Naive thymus-derived CD8-positive, alpha-beta T cell (primary cell): ENCODE measurements at regions not wholly inside any gene's neighbourhood (a gene's known extent, or its start where the extent isn't known, plus 50 kb on each side); places are given as distances from the start of the nearest gene placed in this dataset.

ENCODE experiments used
- ATAC-seq, 2 donors: fragments of 150-1000 bp; cut with Tn5 transposase in 1 of 2; sonication (Bioruptor Pico), chemical (Tn5 transposase) in 1 of 2; 1 replicate in 1 of 2; 2 replicates in 1 of 2; pipeline ENCODE4 v1.10.0; 2021; ENCODE audit warnings: mild to moderate bottlenecking in 2 of 2, moderate library complexity in 2 of 2
- POLR2A ChIA-PET: fragments of 350-600 bp; sonication (Branson Sonifier 250); formaldehyde crosslinking; loops from one replicate; lab custom pipeline; 2021; ENCODE audit warnings: antibody characterized with exemption; lab: Charles Lee
- DNase-seq, 10 donors: peaks; one replicate each; pipeline versions ENCODE4 v3.0.0 to v3.0.0-alpha.2; 2020 to 2022
- H3K27ac Mint-ChIP-seq, 10 donors: one replicate each; pipeline ENCODE4 v1.8.0; 2020 to 2022; ENCODE audit warnings: mild to moderate bottlenecking in 10 of 10, mixed read lengths in 10 of 10, moderate library complexity in 4 of 10, inconsistent platforms in 1 of 10
- H3K27me3 Mint-ChIP-seq, 5 donors: one replicate each; pipeline ENCODE4 v1.8.0; 2021 to 2022; ENCODE audit warnings: mixed read lengths in 5 of 5
- H3K36me3 Mint-ChIP-seq, 3 donors: one replicate each; pipeline ENCODE4 v1.8.0; 2020 to 2022; ENCODE audit warnings: mixed read lengths in 3 of 3, mild to moderate bottlenecking in 2 of 3, inconsistent platforms in 1 of 3
- H3K4me1 Mint-ChIP-seq, 4 donors: one replicate each; pipeline ENCODE4 v1.8.0; 2021 to 2022; ENCODE audit warnings: mixed read lengths in 4 of 4
- H3K4me3 Mint-ChIP-seq, 10 donors: one replicate each; pipeline ENCODE4 v1.8.0; 2020 to 2022; ENCODE audit warnings: mild to moderate bottlenecking in 10 of 10, mixed read lengths in 10 of 10, moderate library complexity in 6 of 10, inconsistent platforms in 1 of 10
- H3K9me3 Mint-ChIP-seq, 9 donors: one replicate each; pipeline ENCODE4 v1.8.0; 2020 to 2022; ENCODE audit warnings: mixed read lengths in 9 of 9, mild to moderate bottlenecking in 3 of 9, inconsistent platforms in 1 of 9, moderate library complexity in 1 of 9

DNA sequence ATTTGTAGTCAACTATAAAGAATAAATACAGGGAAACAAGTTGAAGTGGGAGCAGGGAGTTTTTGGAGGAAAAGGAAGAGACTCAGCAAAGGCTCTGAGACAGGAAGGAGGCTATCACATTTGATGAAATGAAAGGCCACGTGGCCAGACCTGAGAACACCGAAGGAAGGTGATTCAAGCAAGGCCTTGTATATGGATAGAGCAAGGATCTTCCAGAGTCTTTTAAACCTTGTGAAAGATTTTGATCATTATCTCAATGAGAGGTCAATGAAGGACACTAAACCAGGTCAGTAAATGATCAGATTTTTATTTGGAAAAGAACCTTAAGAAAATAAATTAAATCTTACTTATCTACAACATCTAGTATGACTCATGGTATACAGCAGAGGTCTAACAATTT, 523.5 kb downstream of the SLC16A7 start:
- no peak overlapping the region for H3K27ac Mint-ChIP-seq
- POLR2A ChIA-PET: no interaction called here
- H3K9me3 Mint-ChIP-seq: peaks cover 0 to 23% (median 2%) of the 10 kb centered on the region in 9 donors
- H3K4me1 Mint-ChIP-seq: no peaks in the 10 kb centered on the region
- no peaks in the 10 kb centered on the region for H3K36me3 Mint-ChIP-seq
- no peak overlapping the region for H3K4me3 Mint-ChIP-seq
- H3K27me3 Mint-ChIP-seq: no peaks in the 10 kb centered on the region
- ATAC-seq (no peak), DNase-seq (no peak)

DNA sequence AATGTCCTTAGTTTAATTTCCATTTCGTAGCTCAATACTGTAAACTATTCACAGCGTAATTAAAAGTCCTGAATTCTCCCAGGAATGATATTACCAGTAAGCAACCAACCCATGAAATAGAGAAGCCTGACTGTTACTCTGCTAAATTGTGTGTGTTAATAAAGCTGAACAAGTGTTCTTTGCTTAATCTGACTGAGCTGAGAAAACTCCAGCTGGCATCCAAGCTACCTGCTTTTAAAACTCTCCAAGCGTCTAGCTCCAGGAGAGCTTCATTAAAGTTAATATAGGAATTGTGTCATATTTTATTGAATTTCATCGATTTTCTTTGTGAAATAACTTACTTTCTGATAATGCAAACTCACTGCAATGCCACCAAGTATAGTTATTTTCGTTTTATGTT, 524.4 kb downstream of the SLC16A7 start:
- H3K9me3 Mint-ChIP-seq: peaks cover 0 to 25% (median 3%) of the 10 kb centered on the region in 9 donors
- H3K27me3 Mint-ChIP-seq: no peaks in the 10 kb centered on the region
- no peak for DNase-seq
- H3K4me1 Mint-ChIP-seq: no peaks in the 10 kb centered on the region
- no peaks in the 10 kb centered on the region for H3K36me3 Mint-ChIP-seq
- H3K27ac Mint-ChIP-seq: no peak overlapping the region
- ATAC-seq: no peak
- POLR2A ChIA-PET: no interaction called here
- H3K4me3 Mint-ChIP-seq: no peak overlapping the region

- no peak overlapping the region for H3K27ac Mint-ChIP-seq
- ATAC-seq (no peak), DNase-seq (no peak)
- H3K27me3 Mint-ChIP-seq: no peaks in the 10 kb centered on the region
- H3K4me3 Mint-ChIP-seq: no peak overlapping the region
- POLR2A ChIA-PET: no interaction called here
- H3K36me3 Mint-ChIP-seq: no peaks in the 10 kb centered on the region
- H3K4me1 Mint-ChIP-seq: no peaks in the 10 kb centered on the region
- H3K9me3 Mint-ChIP-seq: peaks cover 3 to 18% (median 11%) of the 10 kb centered on the region in 9 donors
These were observed 527.7 kb downstream of the SLC16A7 start for GRCh38 chr12:60123557-60123956.

DNA sequence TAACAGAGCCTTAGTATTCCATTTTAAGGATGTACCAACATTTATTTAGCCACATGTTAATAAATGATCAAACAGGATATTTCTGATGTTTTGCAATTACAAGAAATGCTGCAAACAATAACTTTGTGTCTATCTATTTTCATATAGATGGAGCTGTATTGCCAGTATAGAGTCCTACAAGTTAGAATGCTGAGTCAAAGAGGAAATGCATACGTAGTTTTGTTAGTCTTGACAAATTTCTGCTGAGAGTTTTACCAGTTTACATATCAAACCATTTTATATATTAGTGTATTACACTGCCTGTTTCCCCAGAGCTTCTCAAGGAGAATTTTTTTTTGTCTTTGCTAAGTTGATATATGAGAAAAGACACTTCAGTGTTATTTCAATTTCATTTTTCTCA, 541.7 kb downstream of the SLC16A7 start:
- Mint-ChIP-seq H3K27ac (no peak overlapping the region), H3K4me3 (no peak overlapping the region), H3K27me3 (no peaks in the 10 kb centered on the region), H3K36me3 (no peaks in the 10 kb centered on the region), H3K4me1 (no peaks in the 10 kb centered on the region), H3K9me3 (peaks cover 0 to 3% (median 0%) of the 10 kb centered on the region in 9 donors)
- POLR2A ChIA-PET: no interaction called here
- ATAC-seq (no peak), DNase-seq (no peak)

DNA sequence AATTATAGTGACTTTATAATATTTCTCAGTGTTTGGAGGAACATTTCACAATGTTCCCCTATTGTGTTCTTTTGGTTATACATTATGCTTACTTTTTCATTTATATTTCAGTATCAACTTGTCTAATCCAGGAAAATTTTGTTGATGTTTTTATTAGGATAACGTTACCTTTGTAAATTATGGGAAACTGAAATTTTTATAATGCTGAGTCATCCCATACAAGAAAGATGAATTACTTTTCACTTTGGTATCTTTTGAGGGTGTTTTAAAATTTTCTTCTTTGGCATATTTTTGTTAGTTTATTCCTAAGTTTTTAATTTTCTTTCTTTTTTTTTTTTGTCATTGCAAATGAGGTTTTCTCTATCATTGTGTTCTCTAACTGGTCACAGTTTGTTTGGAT, 542.7 kb downstream of the SLC16A7 start:
- Mint-ChIP-seq H3K9me3 (peaks cover 0 to 3% (median 0%) of the 10 kb centered on the region in 9 donors), H3K36me3 (no peaks in the 10 kb centered on the region), H3K4me3 (no peak overlapping the region), H3K27ac (no peak overlapping the region), H3K27me3 (no peaks in the 10 kb centered on the region), H3K4me1 (no peaks in the 10 kb centered on the region)
- POLR2A ChIA-PET: no interaction called here
- DNase-seq (no peak), ATAC-seq (no peak)

GRCh38 chr12:60144395-60144794, 548.6 kb downstream of the SLC16A7 start:
- DNase-seq (no peak), ATAC-seq (no peak)
- POLR2A ChIA-PET: no interaction called here
- Mint-ChIP-seq H3K27me3 (no peaks in the 10 kb centered on the region), H3K9me3 (peaks cover 0 to 6% (median 0%) of the 10 kb centered on the region in 9 donors), H3K27ac (no peak overlapping the region), H3K4me1 (no peaks in the 10 kb centered on the region), H3K36me3 (no peaks in the 10 kb centered on the region), H3K4me3 (no peak overlapping the region)

DNA sequence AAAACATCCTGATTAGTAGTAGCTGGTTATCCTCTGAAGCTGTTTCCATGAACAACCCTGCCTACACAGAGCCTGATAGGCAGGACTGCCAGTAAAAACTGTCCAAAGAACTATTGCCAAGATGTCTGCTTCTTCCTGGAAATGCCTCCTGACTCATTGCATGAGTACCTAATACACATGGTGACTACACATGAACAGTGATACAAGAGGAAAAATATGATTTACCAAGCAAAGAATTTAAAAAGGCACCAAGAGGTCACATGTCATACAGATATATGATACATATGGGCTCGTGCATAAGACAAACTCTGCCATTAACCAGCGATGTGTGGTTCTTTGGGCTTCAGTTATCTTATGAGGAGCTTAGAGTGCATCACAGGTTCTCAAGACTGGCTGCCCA, 552.3 kb downstream of the SLC16A7 start:
- DNase-seq: no peak
- Mint-ChIP-seq H3K27me3 (no peaks in the 10 kb centered on the region), H3K9me3 (peaks cover 0 to 4% (median 0%) of the 10 kb centered on the region in 9 donors), H3K27ac (no peak overlapping the region), H3K4me1 (no peaks in the 10 kb centered on the region), H3K4me3 (no peak overlapping the region), H3K36me3 (no peaks in the 10 kb centered on the region)
- POLR2A ChIA-PET: no interaction called here
- no peak for ATAC-seq

GRCh38 chr12:60148831-60149230, 553.0 kb downstream of the SLC16A7 start:
- no peak for ATAC-seq
- no peak overlapping the region for H3K27ac Mint-ChIP-seq
- no peaks in the 10 kb centered on the region for H3K4me1 Mint-ChIP-seq
- POLR2A ChIA-PET: no interaction called here
- H3K36me3 Mint-ChIP-seq: no peaks in the 10 kb centered on the region
- H3K27me3 Mint-ChIP-seq: no peaks in the 10 kb centered on the region
- peaks cover 0 to 4% (median 0%) of the 10 kb centered on the region in 9 donors for H3K9me3 Mint-ChIP-seq
- DNase-seq: no peak
- no peak overlapping the region for H3K4me3 Mint-ChIP-seq

DNA sequence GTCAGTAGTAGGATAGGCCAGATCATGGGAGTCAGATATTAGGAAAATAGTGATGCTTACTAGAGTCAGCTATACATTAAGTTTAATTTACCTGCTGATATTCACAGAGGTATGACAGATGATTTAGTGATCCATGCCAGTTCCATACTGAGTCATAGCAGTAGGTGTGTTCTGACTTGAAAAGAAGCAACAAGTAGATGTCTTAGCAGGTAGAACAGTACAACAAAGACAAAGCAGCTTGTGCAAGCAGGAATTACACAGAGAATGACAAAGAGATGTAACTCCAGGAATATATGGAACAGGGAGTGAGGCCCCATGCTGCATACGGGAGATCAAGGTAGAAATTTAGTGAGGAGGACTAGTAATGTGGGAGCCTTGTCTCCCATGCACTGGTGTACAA, 556.9 kb downstream of the SLC16A7 start:
- no peaks in the 10 kb centered on the region for H3K4me1 Mint-ChIP-seq
- H3K9me3 Mint-ChIP-seq: peaks cover 0 to 2% (median 0%) of the 10 kb centered on the region in 9 donors
- H3K36me3 Mint-ChIP-seq: no peaks in the 10 kb centered on the region
- no peak overlapping the region for H3K27ac Mint-ChIP-seq
- no peak for ATAC-seq
- no peaks in the 10 kb centered on the region for H3K27me3 Mint-ChIP-seq
- POLR2A ChIA-PET: no interaction called here
- DNase-seq: no peak
- H3K4me3 Mint-ChIP-seq: no peak overlapping the region

DNA sequence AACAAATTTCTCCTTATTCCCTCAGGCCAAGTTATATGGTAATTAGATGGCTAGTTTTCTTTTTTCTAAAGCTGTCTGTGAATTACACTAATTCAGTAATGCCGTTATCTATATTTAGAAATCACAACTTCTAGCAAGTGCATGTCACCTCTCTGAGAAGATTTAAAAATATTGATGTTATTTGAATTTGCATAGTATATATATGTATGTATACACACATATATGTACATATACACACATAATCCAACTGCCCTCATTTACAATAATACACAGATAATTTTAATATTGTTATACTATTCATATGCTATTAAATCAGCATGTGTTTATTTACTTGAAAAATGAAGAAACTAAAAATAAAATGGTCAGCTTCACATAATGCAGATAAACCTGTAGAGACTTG, 563.9 kb downstream of the SLC16A7 start:
- Mint-ChIP-seq H3K4me1 (no peaks in the 10 kb centered on the region), H3K4me3 (no peak overlapping the region), H3K27ac (no peak overlapping the region), H3K36me3 (no peaks in the 10 kb centered on the region), H3K27me3 (no peaks in the 10 kb centered on the region), H3K9me3 (peaks cover 0 to 3% (median 0%) of the 10 kb centered on the region in 9 donors)
- no peak for DNase-seq
- POLR2A ChIA-PET: no interaction called here
- ATAC-seq: no peak

DNA sequence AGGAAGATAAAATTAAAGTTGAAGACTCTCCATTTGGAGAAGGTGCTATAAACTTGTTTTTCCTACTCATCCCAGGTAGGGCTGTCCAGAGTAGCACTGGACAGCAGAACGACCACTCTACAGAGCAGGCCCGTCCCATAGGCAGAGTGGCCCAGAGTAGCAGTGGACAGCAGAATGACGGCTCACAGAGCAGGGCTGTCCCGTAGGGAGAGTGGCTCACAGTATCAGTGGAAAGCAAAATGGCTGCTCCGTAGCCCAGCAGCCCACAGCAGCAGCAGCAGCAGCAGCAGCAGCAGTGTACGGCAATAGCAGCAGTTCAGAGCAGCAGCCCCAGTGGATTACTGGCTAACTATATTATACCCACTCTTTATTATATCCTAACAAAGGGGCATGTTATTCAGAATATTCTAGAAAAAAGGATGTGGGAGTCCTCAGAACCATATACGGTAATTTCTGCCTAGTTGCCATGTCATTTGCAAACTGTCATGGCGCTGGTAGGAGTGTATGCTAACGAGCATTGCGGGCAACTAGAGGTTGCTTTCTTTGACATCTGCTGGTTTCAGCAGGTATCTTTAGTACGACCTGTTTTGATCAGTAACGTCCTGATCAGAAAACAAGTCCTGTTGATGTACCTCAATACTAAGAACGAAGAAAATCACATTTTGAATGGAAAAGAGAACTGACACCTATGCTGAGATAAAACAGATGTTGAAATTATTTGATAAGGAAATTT, 567.3 kb downstream of the SLC16A7 start:
- no peak overlapping the region for H3K27ac Mint-ChIP-seq
- no peak overlapping the region for H3K4me3 Mint-ChIP-seq
- no peaks in the 10 kb centered on the region for H3K4me1 Mint-ChIP-seq
- H3K9me3 Mint-ChIP-seq: peaks cover 0 to 7% (median 0%) of the 10 kb centered on the region in 9 donors
- no peaks in the 10 kb centered on the region for H3K27me3 Mint-ChIP-seq
- DNase-seq: no peak
- ATAC-seq: no peak
- POLR2A ChIA-PET: no interaction called here
- no peaks in the 10 kb centered on the region for H3K36me3 Mint-ChIP-seq

GRCh38 chr12:60165781-60166180, 570.0 kb downstream of the SLC16A7 start:
- DNase-seq (no peak), ATAC-seq (no peak)
- H3K36me3 Mint-ChIP-seq: no peaks in the 10 kb centered on the region
- no peaks in the 10 kb centered on the region for H3K27me3 Mint-ChIP-seq
- POLR2A ChIA-PET: no interaction called here
- H3K4me3 Mint-ChIP-seq: no peak overlapping the region
- peaks cover 0 to 7% (median 0%) of the 10 kb centered on the region in 9 donors for H3K9me3 Mint-ChIP-seq
- H3K27ac Mint-ChIP-seq: no peak overlapping the region
- no peaks in the 10 kb centered on the region for H3K4me1 Mint-ChIP-seq

DNA sequence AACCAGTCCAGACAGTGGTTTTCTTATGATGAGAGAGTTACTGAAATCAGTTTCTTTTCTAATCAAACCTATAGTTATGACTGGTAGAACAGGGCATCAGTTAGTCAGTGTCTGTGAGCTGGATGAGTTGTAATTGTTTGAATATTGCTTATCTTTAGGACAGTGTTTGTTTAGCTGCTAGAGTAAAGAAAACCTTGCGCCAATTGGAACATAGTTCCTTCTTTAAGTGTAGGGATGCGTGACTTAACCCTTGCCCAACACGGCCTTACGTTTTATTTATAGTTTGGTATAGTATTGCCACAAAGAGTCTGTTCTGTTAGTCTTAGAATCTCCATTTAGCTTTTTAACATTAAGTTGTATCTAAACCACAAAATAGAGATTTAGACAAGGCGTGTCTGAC, 572.6 kb downstream of the SLC16A7 start:
- Mint-ChIP-seq H3K4me1 (no peaks in the 10 kb centered on the region), H3K4me3 (no peak overlapping the region), H3K27ac (no peak overlapping the region), H3K9me3 (peaks cover 0 to 6% (median 0%) of the 10 kb centered on the region in 9 donors), H3K27me3 (no peaks in the 10 kb centered on the region), H3K36me3 (no peaks in the 10 kb centered on the region)
- POLR2A ChIA-PET: no interaction called here
- DNase-seq: no peak
- ATAC-seq: no peak

- no peaks in the 10 kb centered on the region for H3K4me1 Mint-ChIP-seq
- no peak for ATAC-seq
These were observed 574.1 kb downstream of the SLC16A7 start for GRCh38 chr12:60169904-60170303.

More at GRCh38 chr12:60169904-60170303, 574.1 kb downstream of the SLC16A7 start:
- Mint-ChIP-seq H3K27me3 (no peaks in the 10 kb centered on the region), H3K4me3 (no peak overlapping the region), H3K27ac (no peak overlapping the region), H3K36me3 (no peaks in the 10 kb centered on the region), H3K9me3 (peaks cover 0 to 4% (median 0%) of the 10 kb centered on the region in 9 donors)
- POLR2A ChIA-PET: no interaction called here
- DNase-seq: no peak
